OCI-LY7 (cell line): ENCODE measurements at regions not wholly inside any gene's neighbourhood (a gene's known extent, or its start where the extent isn't known, plus 50 kb on each side); places are given as distances from the start of the nearest gene placed in this dataset.

ENCODE experiments used
- EZH2phosphoT487 ChIP-seq: fragments of 200-600 bp; sonication (generic); IDR thresholded peaks from 2 replicates; pipeline ENCODE4 v1.6.1; 2018; ENCODE audit warnings: low read depth, borderline replicate concordance, mild to moderate bottlenecking, mixed run types, antibody characterized with exemption, low read length, moderate library complexity, mixed read lengths
- TF ChIP-seq, protein P1 (sequence below): fragments of 200-600 bp; sonication (generic); conservative IDR thresholded peaks from 2 replicates; pipeline ENCODE4 v1.5.1; 2014; ENCODE audit warnings: mild to moderate bottlenecking, antibody characterized with exemption, low read length, moderate library complexity, mixed read lengths

GRCh38 chr6:40299681-40300080, 287.5 kb downstream of the LRFN2 start:
- TF ChIP-seq, protein P1, sequence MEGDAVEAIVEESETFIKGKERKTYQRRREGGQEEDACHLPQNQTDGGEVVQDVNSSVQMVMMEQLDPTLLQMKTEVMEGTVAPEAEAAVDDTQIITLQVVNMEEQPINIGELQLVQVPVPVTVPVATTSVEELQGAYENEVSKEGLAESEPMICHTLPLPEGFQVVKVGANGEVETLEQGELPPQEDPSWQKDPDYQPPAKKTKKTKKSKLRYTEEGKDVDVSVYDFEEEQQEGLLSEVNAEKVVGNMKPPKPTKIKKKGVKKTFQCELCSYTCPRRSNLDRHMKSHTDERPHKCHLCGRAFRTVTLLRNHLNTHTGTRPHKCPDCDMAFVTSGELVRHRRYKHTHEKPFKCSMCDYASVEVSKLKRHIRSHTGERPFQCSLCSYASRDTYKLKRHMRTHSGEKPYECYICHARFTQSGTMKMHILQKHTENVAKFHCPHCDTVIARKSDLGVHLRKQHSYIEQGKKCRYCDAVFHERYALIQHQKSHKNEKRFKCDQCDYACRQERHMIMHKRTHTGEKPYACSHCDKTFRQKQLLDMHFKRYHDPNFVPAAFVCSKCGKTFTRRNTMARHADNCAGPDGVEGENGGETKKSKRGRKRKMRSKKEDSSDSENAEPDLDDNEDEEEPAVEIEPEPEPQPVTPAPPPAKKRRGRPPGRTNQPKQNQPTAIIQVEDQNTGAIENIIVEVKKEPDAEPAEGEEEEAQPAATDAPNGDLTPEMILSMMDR, result no peak
- no peak for TF ChIP-seq EZH2phosphoT487
